ENCODE measurements at regions not wholly inside any gene's neighbourhood (a gene's known extent, or its start where the extent isn't known, plus 50 kb on each side); places are given as distances from the start of the nearest gene placed in this dataset.

GRCh38 chr20:60085551-60086132, 127.4 kb downstream of the CDH26 start:
- DNase-seq (ENCODE audit: low read depth): no peak
- TF ChIP-seq CTCF (IDR thresholded peaks at IDR 0.05; ENCODE audit: control insufficient read depth, insufficient read depth, low read depth, low read length, missing control alignments): no peak
- no peak overlapping the region for H3K4me3 ChIP-seq (ENCODE audit: control insufficient read depth, low read depth, low read length)

DNA sequence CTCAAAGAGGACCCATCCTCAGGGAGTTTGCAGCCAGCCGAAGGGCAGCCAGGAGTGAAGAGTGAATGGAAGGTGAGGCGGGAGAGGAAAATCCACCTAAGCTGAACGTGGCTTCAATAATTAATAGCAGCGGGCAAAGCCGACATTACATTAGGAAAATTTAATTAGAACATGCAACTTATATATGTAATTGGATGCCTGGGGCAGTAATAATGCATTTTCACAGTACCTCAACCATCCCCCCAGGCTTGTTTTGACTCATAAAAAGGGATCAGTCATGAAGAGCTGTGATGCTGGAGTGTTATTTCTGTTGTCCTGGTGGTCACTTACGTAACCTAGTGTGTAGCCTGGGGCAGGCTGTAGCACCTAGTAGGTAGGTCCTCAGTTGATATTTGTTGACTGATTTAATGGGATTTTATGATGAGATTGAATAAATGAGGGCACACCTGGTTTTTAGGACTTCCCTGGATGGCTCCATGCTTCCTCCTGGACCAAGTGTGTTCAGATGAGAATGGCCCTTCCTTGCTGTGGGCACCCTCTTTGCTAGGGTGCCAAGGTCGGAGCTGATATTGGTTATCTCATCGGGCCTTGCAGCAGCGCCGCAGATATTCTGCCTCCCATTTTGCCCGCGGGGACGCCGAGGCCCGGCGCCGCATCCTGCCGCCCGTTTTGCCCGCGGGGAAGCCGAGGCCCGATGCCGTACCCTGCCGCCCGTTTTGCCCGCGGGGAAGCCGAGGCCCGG, 128.8 kb downstream of the CDH26 start:
- no peak for TF ChIP-seq CTCF (IDR thresholded peaks at IDR 0.05; ENCODE audit: control insufficient read depth, insufficient read depth, low read depth, low read length, missing control alignments)
- DNase-seq (ENCODE audit: low read depth): no peak
- no peak overlapping the region for H3K4me3 ChIP-seq (ENCODE audit: control insufficient read depth, low read depth, low read length)

GRCh38 chr20:60087563-60088105, 129.4 kb downstream of the CDH26 start:
- no peak for TF ChIP-seq CTCF (IDR thresholded peaks at IDR 0.05; ENCODE audit: control insufficient read depth, insufficient read depth, low read depth, low read length, missing control alignments)
- H3K4me3 ChIP-seq (ENCODE audit: control insufficient read depth, low read depth, low read length): no peak overlapping the region
- no peak for DNase-seq (ENCODE audit: low read depth)

GRCh38 chr20:60088236-60088635, 130.0 kb downstream of the CDH26 start:
- H3K4me3 ChIP-seq (ENCODE audit: control insufficient read depth, low read depth, low read length): no peak overlapping the region
- no peak for DNase-seq (ENCODE audit: low read depth)
- no peak for TF ChIP-seq CTCF (IDR thresholded peaks at IDR 0.05; ENCODE audit: control insufficient read depth, insufficient read depth, low read depth, low read length, missing control alignments)

GRCh38 chr20:60090631-60091030, 132.4 kb downstream of the CDH26 start:
- TF ChIP-seq CTCF (IDR thresholded peaks at IDR 0.05; ENCODE audit: control insufficient read depth, insufficient read depth, low read depth, low read length, missing control alignments): no peak
- no peak overlapping the region for H3K4me3 ChIP-seq (ENCODE audit: control insufficient read depth, low read depth, low read length)
- no peak for DNase-seq (ENCODE audit: low read depth)

GRCh38 chr20:60091305-60091704, 133.1 kb downstream of the CDH26 start:
- no peak overlapping the region for H3K4me3 ChIP-seq (ENCODE audit: control insufficient read depth, low read depth, low read length)
- DNase-seq (ENCODE audit: low read depth): no peak
- no peak for TF ChIP-seq CTCF (IDR thresholded peaks at IDR 0.05; ENCODE audit: control insufficient read depth, insufficient read depth, low read depth, low read length, missing control alignments)
